ENCODE measurements at regions not wholly inside any gene's neighbourhood (a gene's known extent, or its start where the extent isn't known, plus 50 kb on each side); places are given as distances from the start of the nearest gene placed in this dataset.

GRCh38 chr11:112723676-112724495 lies 237.3 kb upstream of the NCAM1 start:
- no peak overlapping the region for H3K9ac ChIP-seq (ENCODE audit: low read length)
- no peak overlapping the region for H3K4me3 ChIP-seq (ENCODE audit: low read depth, low read length)
- H3K9me3 ChIP-seq (ENCODE audit: control insufficient read depth, insufficient read depth, low read depth, low read length): no peaks in the 10 kb centered on the region; the same call in 1 of the 2 replicates
- no peaks in the 10 kb centered on the region for H3K36me3 ChIP-seq (ENCODE audit: control insufficient read depth, insufficient read depth, low read length)
- no peaks in the 10 kb centered on the region; the same call in 1 of the 2 replicates for H3K27me3 ChIP-seq (ENCODE audit: control insufficient read depth, insufficient read depth, low read length)
- H3K4me1 ChIP-seq (ENCODE audit: control insufficient read depth, insufficient read depth, low read length): no peaks in the 10 kb centered on the region
- no peak overlapping the region for H3K27ac ChIP-seq (ENCODE audit: low read depth, low read length)

GRCh38 chr11:112724496-112724790 lies 236.8 kb upstream of the NCAM1 start:
- Histone ChIP-seq H3K9ac (ENCODE audit: low read length) (no peak overlapping the region), H3K27ac (ENCODE audit: low read depth, low read length) (no peak overlapping the region), H3K4me3 (ENCODE audit: low read depth, low read length) (no peak overlapping the region), H3K9me3 (ENCODE audit: control insufficient read depth, insufficient read depth, low read depth, low read length) (no peaks in the 10 kb centered on the region; the same call in 1 of the 2 replicates), H3K4me1 (ENCODE audit: control insufficient read depth, insufficient read depth, low read length) (no peaks in the 10 kb centered on the region), H3K27me3 (ENCODE audit: control insufficient read depth, insufficient read depth, low read length) (no peaks in the 10 kb centered on the region; the same call in 1 of the 2 replicates), H3K36me3 (ENCODE audit: control insufficient read depth, insufficient read depth, low read length) (no peaks in the 10 kb centered on the region)

- no peak overlapping the region for H3K9ac ChIP-seq (ENCODE audit: low read length)
- H3K27me3 ChIP-seq (ENCODE audit: control insufficient read depth, insufficient read depth, low read length): no peaks in the 10 kb centered on the region; the same call in 1 of the 2 replicates
- no peaks in the 10 kb centered on the region for H3K9me3 ChIP-seq (ENCODE audit: control insufficient read depth, insufficient read depth, low read depth, low read length)
- H3K27ac ChIP-seq (ENCODE audit: low read depth, low read length): no peak overlapping the region
- H3K36me3 ChIP-seq (ENCODE audit: control insufficient read depth, insufficient read depth, low read length): no peaks in the 10 kb centered on the region
- H3K4me1 ChIP-seq (ENCODE audit: control insufficient read depth, insufficient read depth, low read length): no peaks in the 10 kb centered on the region
- H3K4me3 ChIP-seq (ENCODE audit: low read depth, low read length): no peak overlapping the region
Measured at GRCh38 chr11:112725636-112726035, 235.6 kb upstream of the NCAM1 start.

- Histone ChIP-seq H3K9ac (ENCODE audit: low read length) (no peak overlapping the region), H3K9me3 (ENCODE audit: control insufficient read depth, insufficient read depth, low read depth, low read length) (no peaks in the 10 kb centered on the region), H3K36me3 (ENCODE audit: control insufficient read depth, insufficient read depth, low read length) (no peaks in the 10 kb centered on the region), H3K27ac (ENCODE audit: low read depth, low read length) (no peak overlapping the region), H3K4me1 (ENCODE audit: control insufficient read depth, insufficient read depth, low read length) (no peaks in the 10 kb centered on the region), H3K27me3 (ENCODE audit: control insufficient read depth, insufficient read depth, low read length) (no peaks in the 10 kb centered on the region; the same call in 1 of the 2 replicates), H3K4me3 (ENCODE audit: low read depth, low read length) (no peak overlapping the region)
Measured at GRCh38 chr11:112727341-112727841, 233.8 kb upstream of the NCAM1 start.

- Histone ChIP-seq H3K9me3 (ENCODE audit: control insufficient read depth, insufficient read depth, low read depth, low read length) (no peaks in the 10 kb centered on the region), H3K36me3 (ENCODE audit: control insufficient read depth, insufficient read depth, low read length) (no peaks in the 10 kb centered on the region), H3K9ac (ENCODE audit: low read length) (no peak overlapping the region), H3K4me3 (ENCODE audit: low read depth, low read length) (no peak overlapping the region), H3K27me3 (ENCODE audit: control insufficient read depth, insufficient read depth, low read length) (no peaks in the 10 kb centered on the region; the same call in 1 of the 2 replicates), H3K27ac (ENCODE audit: low read depth, low read length) (no peak overlapping the region), H3K4me1 (ENCODE audit: control insufficient read depth, insufficient read depth, low read length) (no peaks in the 10 kb centered on the region)
Measured at GRCh38 chr11:112728288-112728687, 232.9 kb upstream of the NCAM1 start.

GRCh38 chr11:112728716-112729115 lies 232.5 kb upstream of the NCAM1 start:
- Histone ChIP-seq H3K4me3 (ENCODE audit: low read depth, low read length) (no peak overlapping the region), H3K27me3 (ENCODE audit: control insufficient read depth, insufficient read depth, low read length) (no peaks in the 10 kb centered on the region; the same call in 1 of the 2 replicates), H3K4me1 (ENCODE audit: control insufficient read depth, insufficient read depth, low read length) (no peaks in the 10 kb centered on the region), H3K9me3 (ENCODE audit: control insufficient read depth, insufficient read depth, low read depth, low read length) (no peaks in the 10 kb centered on the region), H3K27ac (ENCODE audit: low read depth, low read length) (no peak overlapping the region), H3K9ac (ENCODE audit: low read length) (no peak overlapping the region), H3K36me3 (ENCODE audit: control insufficient read depth, insufficient read depth, low read length) (no peaks in the 10 kb centered on the region)

- Histone ChIP-seq H3K4me3 (ENCODE audit: low read depth, low read length) (no peak overlapping the region), H3K27me3 (ENCODE audit: control insufficient read depth, insufficient read depth, low read length) (no peaks in the 10 kb centered on the region; the same call in 1 of the 2 replicates), H3K9me3 (ENCODE audit: control insufficient read depth, insufficient read depth, low read depth, low read length) (no peaks in the 10 kb centered on the region), H3K36me3 (ENCODE audit: control insufficient read depth, insufficient read depth, low read length) (no peaks in the 10 kb centered on the region), H3K4me1 (ENCODE audit: control insufficient read depth, insufficient read depth, low read length) (no peaks in the 10 kb centered on the region), H3K27ac (ENCODE audit: low read depth, low read length) (no peak overlapping the region), H3K9ac (ENCODE audit: low read length) (no peak overlapping the region)
Measured at GRCh38 chr11:112730591-112730990, 230.6 kb upstream of the NCAM1 start.

GRCh38 chr11:112731538-112731937 lies 229.7 kb upstream of the NCAM1 start:
- H3K27me3 ChIP-seq (ENCODE audit: control insufficient read depth, insufficient read depth, low read length): no peaks in the 10 kb centered on the region; the same call in 1 of the 2 replicates
- no peak overlapping the region for H3K4me3 ChIP-seq (ENCODE audit: low read depth, low read length)
- no peak overlapping the region for H3K9ac ChIP-seq (ENCODE audit: low read length)
- no peaks in the 10 kb centered on the region for H3K36me3 ChIP-seq (ENCODE audit: control insufficient read depth, insufficient read depth, low read length)
- no peak overlapping the region for H3K27ac ChIP-seq (ENCODE audit: low read depth, low read length)
- no peaks in the 10 kb centered on the region for H3K9me3 ChIP-seq (ENCODE audit: control insufficient read depth, insufficient read depth, low read depth, low read length)
- H3K4me1 ChIP-seq (ENCODE audit: control insufficient read depth, insufficient read depth, low read length): no peaks in the 10 kb centered on the region

GRCh38 chr11:112732031-112732430 lies 229.2 kb upstream of the NCAM1 start:
- Histone ChIP-seq H3K4me1 (ENCODE audit: control insufficient read depth, insufficient read depth, low read length) (no peaks in the 10 kb centered on the region), H3K27ac (ENCODE audit: low read depth, low read length) (no peak overlapping the region), H3K4me3 (ENCODE audit: low read depth, low read length) (no peak overlapping the region), H3K9me3 (ENCODE audit: control insufficient read depth, insufficient read depth, low read depth, low read length) (no peaks in the 10 kb centered on the region), H3K36me3 (ENCODE audit: control insufficient read depth, insufficient read depth, low read length) (no peaks in the 10 kb centered on the region), H3K9ac (ENCODE audit: low read length) (no peak overlapping the region), H3K27me3 (ENCODE audit: control insufficient read depth, insufficient read depth, low read length) (no peaks in the 10 kb centered on the region)

GRCh38 chr11:112734207-112734606 lies 227.0 kb upstream of the NCAM1 start:
- Histone ChIP-seq H3K36me3 (ENCODE audit: control insufficient read depth, insufficient read depth, low read length) (no peaks in the 10 kb centered on the region), H3K27ac (ENCODE audit: low read depth, low read length) (no peak overlapping the region), H3K4me1 (ENCODE audit: control insufficient read depth, insufficient read depth, low read length) (no peaks in the 10 kb centered on the region)

GRCh38 chr11:112735470-112735869 lies 225.8 kb upstream of the NCAM1 start:
- H3K36me3 ChIP-seq (ENCODE audit: control insufficient read depth, insufficient read depth, low read length): no peaks in the 10 kb centered on the region

More at GRCh38 chr11:112734207-112734606, 227.0 kb upstream of the NCAM1 start:
- H3K4me3 ChIP-seq (ENCODE audit: low read depth, low read length): no peak overlapping the region
- H3K27me3 ChIP-seq (ENCODE audit: control insufficient read depth, insufficient read depth, low read length): no peaks in the 10 kb centered on the region
- no peaks in the 10 kb centered on the region for H3K9me3 ChIP-seq (ENCODE audit: control insufficient read depth, insufficient read depth, low read depth, low read length)
- H3K9ac ChIP-seq (ENCODE audit: low read length): no peak overlapping the region

More at GRCh38 chr11:112735470-112735869, 225.8 kb upstream of the NCAM1 start:
- H3K27ac ChIP-seq (ENCODE audit: low read depth, low read length): no peak overlapping the region
- no peak overlapping the region for H3K9ac ChIP-seq (ENCODE audit: low read length)
- no peaks in the 10 kb centered on the region for H3K9me3 ChIP-seq (ENCODE audit: control insufficient read depth, insufficient read depth, low read depth, low read length)
- no peaks in the 10 kb centered on the region for H3K27me3 ChIP-seq (ENCODE audit: control insufficient read depth, insufficient read depth, low read length)
- no peaks in the 10 kb centered on the region for H3K4me1 ChIP-seq (ENCODE audit: control insufficient read depth, insufficient read depth, low read length)
- H3K4me3 ChIP-seq (ENCODE audit: low read depth, low read length): no peak overlapping the region

All from HUES6 (cell line).